H9 (cell line): ENCODE measurements at regions not wholly inside any gene's neighbourhood (a gene's known extent, or its start where the extent isn't known, plus 50 kb on each side); places are given as distances from the start of the nearest gene placed in this dataset.
A peak's percentile ranks its signal among the peaks of the same experiment; 100 is the strongest.

Experiments
- DNase-seq: peaks from one replicate; pipeline ENCODE4 v3.0.0-alpha.2; 2017
- H2AFZ ChIP-seq: one replicate; pipeline ENCODE4 v1.6.1; 2013; ENCODE audit warnings: mild to moderate bottlenecking, low read length, control low read depth, moderate library complexity
- H2AK5ac ChIP-seq: 2 replicates; pipeline ENCODE4 v1.6.1; 2013; ENCODE audit warnings: low read length, control low read depth, mixed read lengths; ENCODE audit not compliant: insufficient read length
- H2BK120ac ChIP-seq: one replicate; pipeline ENCODE4 v1.6.1; 2013; ENCODE audit warnings: low read depth, mild to moderate bottlenecking, low read length, control low read depth, inconsistent platforms; ENCODE audit not compliant: poor library complexity, severe bottlenecking
- H2BK12ac ChIP-seq: 2 replicates; pipeline ENCODE4 v1.6.1; 2013; ENCODE audit warnings: low read length, control low read depth, mixed read lengths, low read depth; ENCODE audit not compliant: insufficient read length
- H2BK15ac ChIP-seq: 2 replicates; pipeline ENCODE4 v1.6.1; 2013; ENCODE audit warnings: low read depth, low read length, control low read depth
- H2BK20ac ChIP-seq: one replicate; pipeline ENCODE4 v1.6.1; 2013; ENCODE audit warnings: low read depth, mild to moderate bottlenecking, low read length, control low read depth, inconsistent platforms; ENCODE audit not compliant: poor library complexity, severe bottlenecking
- H2BK5ac ChIP-seq: 2 replicates; pipeline ENCODE4 v1.6.1; 2013; ENCODE audit warnings: low read length, control low read depth, mixed read lengths; ENCODE audit not compliant: insufficient read length
- H3K14ac ChIP-seq: 2 replicates; pipeline ENCODE4 v1.6.1; 2013; ENCODE audit warnings: low read length, control low read depth; ENCODE audit not compliant: insufficient read depth
- H3K18ac ChIP-seq: 2 replicates; pipeline ENCODE4 v1.6.1; 2013; ENCODE audit warnings: low read depth, mild to moderate bottlenecking, mixed read lengths, low read length, control low read depth; ENCODE audit not compliant: insufficient read length
- H3K23ac ChIP-seq: 2 replicates; pipeline ENCODE4 v1.6.1; 2013; ENCODE audit warnings: low read length, control low read depth, mixed read lengths, low read depth; ENCODE audit not compliant: insufficient read length
- H3K23me2 ChIP-seq: 2 replicates; pipeline ENCODE4 v1.6.1; 2013; ENCODE audit warnings: low read depth, mild to moderate bottlenecking, mixed read lengths, low read length, control low read depth; ENCODE audit not compliant: insufficient read length, poor library complexity, severe bottlenecking
- H3K27ac ChIP-seq: 2 replicates; pipeline ENCODE4 v1.5.1; 2013; ENCODE audit warnings: low read length, control low read depth, mixed read lengths, low read depth; ENCODE audit not compliant: insufficient read length
- H3K27me3 ChIP-seq: 2 replicates; pipeline ENCODE4 v1.6.1; 2013; ENCODE audit warnings: low read length, control low read depth, inconsistent platforms; ENCODE audit not compliant: insufficient read depth
- H3K4ac ChIP-seq: 2 replicates; pipeline ENCODE4 v1.6.1; 2013; ENCODE audit warnings: low read depth, mild to moderate bottlenecking, control low read depth, inconsistent platforms, low read length, moderate library complexity
- H3K4me1 ChIP-seq: 2 replicates; pipeline ENCODE4 v1.6.1; 2013; ENCODE audit warnings: low read length, control low read depth, inconsistent platforms; ENCODE audit not compliant: insufficient read depth
- H3K4me2 ChIP-seq: 2 replicates; pipeline ENCODE4 v1.6.1; 2013; ENCODE audit warnings: low read length, control low read depth, mixed read lengths; ENCODE audit not compliant: insufficient read length, insufficient read depth
- H3K56ac ChIP-seq: 2 replicates; pipeline ENCODE4 v1.6.1; 2013; ENCODE audit warnings: low read depth, mild to moderate bottlenecking, mixed read lengths, low read length, control low read depth; ENCODE audit not compliant: insufficient read length
- H3K79me1 ChIP-seq: 2 replicates; pipeline ENCODE4 v1.6.1; 2013; ENCODE audit warnings: low read depth, mild to moderate bottlenecking, moderate library complexity, low read length, control low read depth, inconsistent platforms; ENCODE audit not compliant: insufficient read depth, poor library complexity, severe bottlenecking
- H3K79me2 ChIP-seq: 2 replicates; pipeline ENCODE4 v1.6.1; 2013; ENCODE audit warnings: low read length, control low read depth, inconsistent platforms; ENCODE audit not compliant: insufficient read depth
- H3K9ac ChIP-seq: 2 replicates; pipeline ENCODE4 v1.6.1; 2013; ENCODE audit warnings: low read length, control low read depth, mixed read lengths; ENCODE audit not compliant: insufficient read length; ENCODE audit errors: extremely low read depth
- H3K9me3 ChIP-seq: one replicate; pipeline ENCODE4 v1.6.1; 2013; ENCODE audit warnings: low read depth, low read length, inconsistent platforms; ENCODE audit not compliant: control insufficient read depth
- H3T11ph ChIP-seq: one replicate; pipeline ENCODE4 v1.6.1; 2013; ENCODE audit warnings: mild to moderate bottlenecking, low read length, control low read depth, inconsistent platforms
- H4K20me1 ChIP-seq: one replicate; pipeline ENCODE4 v1.6.1; 2013; ENCODE audit not compliant: control insufficient read depth, insufficient read length, insufficient read depth
- H4K5ac ChIP-seq: 2 replicates; pipeline ENCODE4 v1.6.1; 2013; ENCODE audit warnings: low read depth, mild to moderate bottlenecking, mixed read lengths, low read length, control low read depth; ENCODE audit not compliant: insufficient read length
- H4K8ac ChIP-seq: replicated peaks from 2 replicates; pipeline ENCODE4 v1.6.1; 2013; ENCODE audit warnings: low read length, control low read depth, mixed read lengths, low read depth; ENCODE audit not compliant: insufficient read length
- H4K91ac ChIP-seq: 2 replicates; pipeline ENCODE4 v1.6.1; 2013; ENCODE audit warnings: low read depth, mild to moderate bottlenecking, moderate library complexity, mixed read lengths, low read length, control low read depth; ENCODE audit not compliant: insufficient read length
- H3K27ac Mint-ChIP-seq, 3 experiments: 2 replicates in 2 of 3; 3 replicates in 1 of 3; pipeline ENCODE4 v1.8.0; 2020 to 2021; ENCODE audit warnings: mixed read lengths in 3 of 3, mild to moderate bottlenecking in 1 of 3, moderate library complexity in 1 of 3
- H3K27me3 Mint-ChIP-seq: 2 replicates; pipeline ENCODE4 v1.8.0; 2021; ENCODE audit warnings: low read depth, mild to moderate bottlenecking, moderate library complexity, mixed read lengths
- H3K36me3 Mint-ChIP-seq, 3 experiments: 2 replicates in 2 of 3; 3 replicates in 1 of 3; pipeline ENCODE4 v1.8.0; 2020 to 2021; ENCODE audit warnings: low read depth in 3 of 3, mixed read lengths in 3 of 3; ENCODE audit not compliant: insufficient read depth in 1 of 3
- H3K4me1 Mint-ChIP-seq, 2 experiments: 2 replicates each; pipeline ENCODE4 v1.8.0; 2020; ENCODE audit warnings: mixed read lengths in 2 of 2
- H3K4me3 Mint-ChIP-seq, 2 experiments: 2 replicates in 1 of 2; 3 replicates in 1 of 2; pipeline ENCODE4 v1.8.0; 2020 to 2021; ENCODE audit warnings: mild to moderate bottlenecking in 2 of 2, mixed read lengths in 2 of 2, moderate library complexity in 1 of 2
- H3K9me3 Mint-ChIP-seq, 2 experiments: 2 replicates in 1 of 2; 3 replicates in 1 of 2; pipeline ENCODE4 v1.8.0; 2020; ENCODE audit warnings: mild to moderate bottlenecking in 2 of 2, mixed read lengths in 2 of 2, moderate library complexity in 1 of 2
- WGBS: extraction: QIAGEN DNeasy Blood & Tissue Kit; methylation state at CpG from one replicate; pipeline ENCODE4 v1.1.7; 2013; ENCODE audit warnings: missing lambda C conversion rate, low lambda C conversion rate, mixed read lengths; ENCODE audit not compliant: insufficient read length; ENCODE audit errors: extremely low coverage; 5-methylcytosine and 5-hydroxymethylcytosine counted together
- TF ChIP-seq, protein P1 (sequence below): fragments of 200-600 bp; sonication (generic); conservative IDR thresholded peaks from 3 replicates; pipeline ENCODE4 v1.8.0; 2021; ENCODE audit warnings: antibody characterized with exemption, mild to moderate bottlenecking

DNA sequence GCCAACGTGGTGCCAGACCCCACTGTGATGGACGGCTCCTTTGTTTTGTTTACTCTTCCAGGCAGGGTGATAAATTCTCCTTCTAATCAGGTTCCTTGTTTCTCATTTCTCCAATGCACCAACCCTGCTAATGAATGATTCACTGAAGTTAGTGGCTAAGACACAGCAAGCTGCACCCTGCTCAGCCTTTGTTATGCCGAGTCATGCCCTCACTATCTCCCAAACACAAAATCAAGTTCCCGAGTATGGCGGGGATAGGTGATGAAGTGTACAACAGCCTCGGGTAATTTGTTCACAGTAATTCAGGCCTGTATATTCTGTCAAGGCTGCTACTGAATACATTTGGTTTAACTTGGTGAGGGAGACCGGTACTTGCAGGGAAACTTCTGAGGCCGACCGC, 83.8 kb upstream of the HS3ST4 start:
- H2BK20ac ChIP-seq, result no peak overlapping the region
- Mint-ChIP-seq H3K27me3 (peaks cover 7% of the 10 kb centered on the region), H3K4me3 (no peak overlapping the region), H3K27ac (peak overlapping the region; percentile 14 to 89 (median 55); a peak in 5 of 7 replicates), H3K4me1 (peaks cover 46 to 52% of the 10 kb centered on the region in 2 experiments), H3K9me3 (peaks cover 4 to 5% of the 10 kb centered on the region in 2 experiments; a peak in 2 of 5 replicates), H3K36me3 (peaks cover 0 to 3% (median 2%) of the 10 kb centered on the region in 3 experiments; a peak in 2 of 7 replicates)
- H2BK120ac ChIP-seq, result no peak overlapping the region
- no peaks in the 10 kb centered on the region for H3K27me3 ChIP-seq
- no CpG with 5 or more reads among the region's 9 CpGs for WGBS
- TF ChIP-seq, protein P1, sequence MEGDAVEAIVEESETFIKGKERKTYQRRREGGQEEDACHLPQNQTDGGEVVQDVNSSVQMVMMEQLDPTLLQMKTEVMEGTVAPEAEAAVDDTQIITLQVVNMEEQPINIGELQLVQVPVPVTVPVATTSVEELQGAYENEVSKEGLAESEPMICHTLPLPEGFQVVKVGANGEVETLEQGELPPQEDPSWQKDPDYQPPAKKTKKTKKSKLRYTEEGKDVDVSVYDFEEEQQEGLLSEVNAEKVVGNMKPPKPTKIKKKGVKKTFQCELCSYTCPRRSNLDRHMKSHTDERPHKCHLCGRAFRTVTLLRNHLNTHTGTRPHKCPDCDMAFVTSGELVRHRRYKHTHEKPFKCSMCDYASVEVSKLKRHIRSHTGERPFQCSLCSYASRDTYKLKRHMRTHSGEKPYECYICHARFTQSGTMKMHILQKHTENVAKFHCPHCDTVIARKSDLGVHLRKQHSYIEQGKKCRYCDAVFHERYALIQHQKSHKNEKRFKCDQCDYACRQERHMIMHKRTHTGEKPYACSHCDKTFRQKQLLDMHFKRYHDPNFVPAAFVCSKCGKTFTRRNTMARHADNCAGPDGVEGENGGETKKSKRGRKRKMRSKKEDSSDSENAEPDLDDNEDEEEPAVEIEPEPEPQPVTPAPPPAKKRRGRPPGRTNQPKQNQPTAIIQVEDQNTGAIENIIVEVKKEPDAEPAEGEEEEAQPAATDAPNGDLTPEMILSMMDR, result no peak
- no peak overlapping the region for H2AFZ ChIP-seq
- H3K14ac ChIP-seq, result peak overlapping the region; percentile 36; the same call in 1 of the 2 replicates
- no peak overlapping the region for H3K23ac ChIP-seq
- no peaks in the 10 kb centered on the region for H4K20me1 ChIP-seq
- H4K5ac ChIP-seq, result peak overlapping the region; percentile 60
- no peak overlapping the region for H2BK12ac ChIP-seq
- H4K91ac ChIP-seq, result no peak overlapping the region
- no peak overlapping the region for H3K27ac ChIP-seq
- H2BK5ac ChIP-seq, result no peak overlapping the region
- H3K9ac ChIP-seq, result no peak overlapping the region
- H3K4me1 ChIP-seq, result peaks cover 9% of the 10 kb centered on the region; the same call in 1 of the 2 replicates
- H2AK5ac ChIP-seq, result no peak overlapping the region
- H3K4me2 ChIP-seq, result no peak overlapping the region
- no peak overlapping the region for H2BK15ac ChIP-seq
- H3K18ac ChIP-seq, result peak overlapping the region; percentile 38
- no peak overlapping the region for H3K56ac ChIP-seq
- H3K23me2 ChIP-seq, result no peaks in the 10 kb centered on the region
- H3K9me3 ChIP-seq, result no peaks in the 10 kb centered on the region
- H4K8ac ChIP-seq, result no peak overlapping the region
- no peaks in the 10 kb centered on the region for H3K79me1 ChIP-seq
- no peak overlapping the region for H3T11ph ChIP-seq
- H3K4ac ChIP-seq, result no peak overlapping the region
- no peaks in the 10 kb centered on the region for H3K79me2 ChIP-seq
- no peak for DNase-seq
